GM18951 (cell line): ENCODE measurements at regions not wholly inside any gene's neighbourhood (a gene's known extent, or its start where the extent isn't known, plus 50 kb on each side); places are given as distances from the start of the nearest gene placed in this dataset.

Experiments used
- POLR2A ChIP-seq: IDR thresholded peaks from 4 replicates; pipeline ENCODE4 v1.6.1; 2011; ENCODE audit warnings: mild to moderate bottlenecking; ENCODE audit not compliant: insufficient read length, insufficient read depth; ENCODE audit errors: extremely low read depth
- in situ Hi-C: fragments of 300-500 bp; cut with MboI; formaldehyde crosslinking; loops from one replicate; pipeline ENCODE4 v1.12.0; 2022; ENCODE audit warnings: low sequenced_read_pairs, mixed read lengths, inconsistent platforms; ENCODE audit not compliant: unreplicated experiment

DNA sequence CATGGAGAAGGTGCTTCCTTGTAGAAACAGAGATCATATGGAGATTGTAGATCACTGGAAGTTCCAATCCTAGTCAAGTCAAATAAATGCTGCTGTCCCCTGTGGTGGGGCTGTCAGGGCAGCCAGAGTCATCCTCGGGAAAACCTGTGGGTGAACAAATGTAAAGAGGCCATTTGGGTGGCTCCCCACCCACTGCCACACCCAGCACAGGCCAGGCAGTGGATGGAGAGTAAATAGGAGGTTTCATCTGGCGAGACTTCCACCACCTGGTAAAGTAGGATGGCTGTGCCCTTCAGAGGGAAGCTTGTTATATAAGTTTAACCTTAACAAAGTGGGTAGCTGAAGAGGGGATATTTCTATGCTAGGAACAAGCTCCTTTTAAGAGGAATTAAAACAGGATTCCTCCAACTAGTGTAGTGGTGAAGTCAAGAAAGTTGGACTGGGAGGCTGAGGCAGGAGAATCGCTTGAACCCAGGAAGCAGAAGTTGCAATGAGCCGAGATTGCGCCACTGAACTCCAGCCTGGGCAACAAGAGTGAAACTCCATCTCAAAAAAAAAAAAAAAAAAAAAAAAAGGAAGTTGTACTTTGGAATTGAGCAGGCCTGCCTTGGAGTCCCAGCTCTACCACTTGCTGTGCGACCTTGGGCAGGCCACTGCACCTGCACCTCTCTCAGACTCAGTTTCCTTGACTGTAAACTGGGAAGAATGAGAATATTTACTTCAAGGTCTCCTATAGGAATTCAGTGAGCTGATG is 273.7 kb downstream of the PTTG2 start:
- no peak for TF ChIP-seq POLR2A
- in situ Hi-C loops, result no loop called here

DNA sequence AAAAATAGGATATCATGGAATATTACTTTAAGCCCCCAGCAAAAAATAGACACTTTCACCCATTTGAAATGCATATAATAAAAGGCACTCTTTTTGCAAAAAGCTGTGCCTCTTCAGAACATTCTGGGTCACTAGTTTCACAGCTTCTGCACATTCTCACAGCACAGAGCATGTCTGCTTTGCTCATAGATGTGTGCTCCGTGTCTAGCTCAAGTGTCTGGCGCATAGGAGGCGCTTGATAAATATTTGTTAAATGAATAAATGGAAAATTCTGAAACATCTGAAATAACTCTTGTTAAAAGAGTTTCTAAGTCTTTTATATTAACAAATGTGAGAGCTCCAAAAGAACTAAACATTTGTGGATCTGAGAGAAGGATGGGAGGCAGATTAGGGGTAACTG is 275.2 kb downstream of the PTTG2 start:
- TF ChIP-seq POLR2A, result no peak
- in situ Hi-C loops, result no loop called here

DNA sequence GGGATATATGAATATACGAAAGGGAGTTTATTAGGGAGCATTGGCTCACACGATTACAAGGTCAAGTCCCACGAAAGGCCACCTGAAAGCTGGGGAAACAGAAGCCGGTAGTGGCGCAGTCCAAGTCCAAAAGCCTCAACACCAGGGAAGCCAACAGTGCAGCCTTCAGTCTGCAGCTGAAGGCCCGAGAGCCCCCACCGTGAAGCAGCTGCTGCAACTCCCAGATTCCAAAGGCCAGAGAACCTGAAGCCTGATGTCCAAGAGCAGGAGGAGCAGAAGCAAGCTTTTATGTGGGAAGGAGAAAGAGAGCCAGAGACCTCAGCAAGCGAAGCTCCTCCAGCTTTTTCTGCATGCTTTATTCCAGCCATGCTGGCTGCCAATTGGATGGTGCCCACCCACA is 275.8 kb downstream of the PTTG2 start:
- in situ Hi-C loops, result no loop called here
- no peak for TF ChIP-seq POLR2A

DNA sequence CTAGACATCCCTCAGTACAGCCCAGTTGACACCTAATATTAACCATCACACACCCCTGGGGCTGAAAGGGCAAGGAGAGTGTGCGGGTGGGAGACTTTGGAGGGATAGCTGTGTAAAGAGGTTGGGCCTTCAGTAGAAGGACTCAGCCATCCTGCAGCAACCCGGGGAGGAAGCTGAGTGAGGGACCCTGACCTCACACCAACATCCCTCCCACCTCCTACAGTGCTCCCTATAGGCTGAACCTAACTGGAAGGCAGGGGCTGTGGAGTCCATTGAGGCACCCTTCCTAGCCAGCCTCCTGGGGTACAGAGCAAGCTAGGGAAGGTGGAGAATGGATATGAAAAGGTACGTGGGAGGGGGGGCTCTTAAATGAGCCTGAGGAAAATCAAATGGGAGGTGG is 276.3 kb downstream of the PTTG2 start:
- in situ Hi-C loops, result no loop called here
- no peak for TF ChIP-seq POLR2A

DNA sequence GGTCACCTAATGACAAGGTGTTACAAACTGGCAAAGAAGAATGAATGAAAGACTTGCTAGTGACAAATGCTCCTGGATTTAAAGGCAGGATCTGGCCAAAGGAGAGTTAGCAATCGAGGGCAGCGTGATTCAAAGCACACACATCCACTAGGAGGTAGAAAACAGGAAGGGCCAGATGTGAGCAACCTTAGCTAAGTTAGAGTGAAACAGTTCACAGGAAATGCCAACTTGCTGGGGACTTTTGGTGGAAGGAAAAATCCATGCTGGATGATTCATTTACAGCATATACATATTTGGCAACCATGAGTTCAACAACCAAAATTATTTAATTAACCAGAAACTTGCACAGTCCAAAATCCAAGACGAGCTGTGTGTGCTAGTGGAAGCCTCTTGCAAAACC is 276.9 kb downstream of the PTTG2 start:
- in situ Hi-C loops, result no loop called here
- TF ChIP-seq POLR2A, result no peak

DNA sequence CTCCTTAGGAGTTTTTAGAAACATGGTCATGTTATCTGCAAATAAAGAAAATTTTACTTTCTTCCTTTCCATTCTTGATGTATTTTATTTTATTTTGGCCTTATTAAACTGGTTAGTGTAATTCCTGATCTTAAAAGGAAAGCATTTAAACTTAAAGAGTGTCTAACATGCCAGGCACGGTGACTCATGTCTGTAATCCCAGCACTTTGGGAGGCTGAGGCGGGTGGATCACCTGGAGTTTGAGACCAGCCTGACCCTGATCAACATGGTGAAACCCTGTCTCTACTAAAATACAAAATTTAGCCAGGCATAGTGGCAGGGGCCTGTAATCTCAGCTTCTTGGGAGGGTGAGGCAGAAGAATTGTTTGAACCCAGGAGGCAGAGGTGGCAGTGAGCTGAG is 281.3 kb downstream of the PTTG2 start:
- TF ChIP-seq POLR2A, result no peak
- in situ Hi-C loops, result no loop called here

DNA sequence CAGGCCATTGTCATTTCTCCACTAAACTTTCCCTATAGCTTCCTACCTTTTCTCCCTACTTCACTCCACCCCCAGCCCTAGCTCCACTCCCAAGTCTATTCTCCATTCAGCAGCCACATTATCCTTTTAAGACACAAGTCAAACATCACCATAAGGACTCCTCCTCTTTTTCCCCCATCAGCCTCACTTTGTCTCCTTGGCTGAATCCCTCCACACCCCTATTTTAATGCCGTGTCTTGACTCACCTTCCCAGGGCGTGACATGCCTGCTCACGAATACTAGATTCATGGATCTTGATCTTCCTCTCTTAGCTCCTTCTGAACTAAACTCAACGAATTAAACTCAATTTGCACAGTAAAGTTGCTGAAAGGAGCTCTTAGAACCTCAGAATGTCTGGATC is 281.9 kb downstream of the PTTG2 start:
- TF ChIP-seq POLR2A, result no peak
- in situ Hi-C loops, result no loop called here

DNA sequence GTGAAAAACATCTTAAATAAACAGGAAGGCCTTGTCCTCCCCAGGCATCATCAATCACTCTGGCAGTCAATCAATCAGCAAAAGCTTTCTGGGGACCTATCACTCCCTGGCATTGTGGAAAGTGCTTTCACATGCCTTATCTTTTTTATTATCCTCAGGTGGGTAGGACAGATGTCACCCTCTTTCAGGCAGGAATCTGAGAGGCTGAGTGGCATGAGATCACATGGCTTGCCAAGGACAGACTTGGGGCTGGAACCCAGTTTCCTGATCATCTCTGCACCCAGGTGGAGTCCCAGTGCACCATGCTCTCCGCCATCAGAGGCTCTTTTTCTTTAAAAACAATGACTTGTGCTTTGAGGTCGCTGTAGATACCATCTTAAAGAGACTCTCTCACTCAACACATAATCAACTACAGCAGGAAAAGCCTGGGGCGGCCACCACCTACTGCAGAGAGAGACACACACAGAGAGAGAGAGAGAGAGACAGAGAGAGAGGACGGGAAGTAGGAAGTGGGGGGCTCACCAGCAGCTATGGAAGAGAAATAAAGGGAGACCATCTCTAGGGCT is 282.7 kb downstream of the PTTG2 start:
- no peak for TF ChIP-seq POLR2A
- in situ Hi-C loops, result no loop called here

DNA sequence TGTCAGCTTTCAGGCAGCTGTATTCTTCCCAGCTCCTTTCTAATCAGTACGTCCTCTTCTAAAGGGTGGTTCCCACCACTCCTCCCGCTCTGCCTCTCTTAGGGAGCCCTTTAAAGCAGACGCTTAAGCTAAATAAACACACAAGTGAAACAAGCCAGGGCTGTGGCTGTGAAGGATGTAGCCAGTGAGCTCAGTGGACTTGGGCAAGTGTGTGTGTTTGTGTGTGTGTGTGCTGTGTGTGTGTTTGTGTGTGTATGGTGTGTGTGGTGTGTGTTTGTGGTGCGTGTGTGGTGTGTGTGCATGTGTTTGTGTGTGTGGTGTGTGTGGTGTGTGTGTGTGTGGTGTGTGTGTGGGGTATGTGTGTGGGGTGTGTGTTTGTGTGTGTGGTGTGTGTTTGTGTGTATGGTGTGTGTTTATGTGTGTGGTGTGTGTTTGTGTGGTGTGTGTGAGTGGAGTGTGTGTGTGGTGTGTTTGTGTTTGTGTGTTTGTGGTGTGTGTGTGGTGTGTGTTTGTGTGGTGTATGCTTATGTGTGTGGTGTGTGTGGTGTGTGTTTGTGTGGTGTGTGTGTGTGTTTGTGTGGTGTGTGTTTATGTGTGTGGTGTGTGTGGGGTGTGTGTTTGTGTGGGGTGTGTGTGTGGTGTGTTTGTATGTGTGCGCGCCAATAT is 283.3 kb downstream of the PTTG2 start:
- TF ChIP-seq POLR2A, result no peak
- in situ Hi-C loops, result no loop called here

DNA sequence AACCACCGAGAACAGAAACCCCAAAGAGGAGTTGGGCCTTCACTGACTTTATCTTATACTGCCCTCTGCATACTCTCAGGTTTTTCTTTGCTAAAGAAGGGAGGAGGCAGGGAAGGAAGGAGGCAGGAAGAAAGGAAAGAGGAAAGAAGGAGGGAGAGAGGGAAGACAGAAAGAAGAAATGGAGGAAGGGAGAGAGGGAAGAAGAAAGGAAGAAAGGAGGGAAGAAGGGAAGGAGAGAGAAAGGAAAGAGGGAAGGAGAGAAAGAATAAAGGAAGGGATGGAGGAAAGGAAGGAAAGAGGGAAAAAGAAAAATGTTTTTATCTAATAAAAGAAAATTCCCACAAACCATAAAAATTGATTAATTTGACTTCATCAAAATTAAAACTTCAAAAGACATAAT is 294.6 kb downstream of the PTTG2 start:
- in situ Hi-C loops, result no loop called here
- no peak for TF ChIP-seq POLR2A

DNA sequence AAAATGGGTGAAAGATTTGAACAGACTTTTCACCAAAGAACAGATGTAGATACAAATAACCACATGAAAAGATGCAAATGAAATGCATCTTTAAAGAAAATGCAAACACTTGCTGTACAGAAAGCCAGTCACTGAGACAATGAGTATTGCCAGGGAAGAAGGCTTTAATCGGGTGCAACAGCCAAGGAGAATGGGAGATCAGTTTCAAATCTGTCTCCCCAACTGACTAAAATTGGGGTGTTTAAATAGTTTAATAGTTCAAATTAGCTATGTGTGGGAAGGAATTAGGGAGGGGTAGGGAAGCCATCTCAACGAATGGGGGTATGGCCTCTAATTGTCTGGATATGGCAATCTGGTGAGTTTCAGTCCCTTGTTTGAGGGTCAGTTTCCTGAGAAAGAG is 295.4 kb downstream of the PTTG2 start:
- TF ChIP-seq POLR2A, result no peak
- in situ Hi-C loops, result no loop called here

DNA sequence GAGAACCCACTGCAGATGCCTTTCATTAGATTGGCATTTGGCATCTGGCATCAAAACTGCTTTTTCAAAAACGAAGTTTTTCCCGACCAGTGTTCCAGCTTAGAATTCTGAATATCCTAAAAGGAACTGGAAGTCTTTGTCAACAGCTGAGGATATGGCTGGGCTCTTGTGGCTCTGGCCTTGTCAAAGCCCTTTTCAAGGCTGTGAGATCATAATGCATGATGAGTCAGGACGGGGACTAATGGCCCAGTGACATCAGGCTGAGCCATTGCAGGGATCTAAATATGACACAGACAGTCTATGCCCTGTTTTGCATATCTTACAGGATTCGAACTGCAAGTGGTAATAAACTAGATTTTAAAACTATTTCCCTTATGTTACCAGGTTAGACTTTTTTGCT is 306.4 kb downstream of the PTTG2 start:
- TF ChIP-seq POLR2A, result no peak
- in situ Hi-C loops, result no loop called here

DNA sequence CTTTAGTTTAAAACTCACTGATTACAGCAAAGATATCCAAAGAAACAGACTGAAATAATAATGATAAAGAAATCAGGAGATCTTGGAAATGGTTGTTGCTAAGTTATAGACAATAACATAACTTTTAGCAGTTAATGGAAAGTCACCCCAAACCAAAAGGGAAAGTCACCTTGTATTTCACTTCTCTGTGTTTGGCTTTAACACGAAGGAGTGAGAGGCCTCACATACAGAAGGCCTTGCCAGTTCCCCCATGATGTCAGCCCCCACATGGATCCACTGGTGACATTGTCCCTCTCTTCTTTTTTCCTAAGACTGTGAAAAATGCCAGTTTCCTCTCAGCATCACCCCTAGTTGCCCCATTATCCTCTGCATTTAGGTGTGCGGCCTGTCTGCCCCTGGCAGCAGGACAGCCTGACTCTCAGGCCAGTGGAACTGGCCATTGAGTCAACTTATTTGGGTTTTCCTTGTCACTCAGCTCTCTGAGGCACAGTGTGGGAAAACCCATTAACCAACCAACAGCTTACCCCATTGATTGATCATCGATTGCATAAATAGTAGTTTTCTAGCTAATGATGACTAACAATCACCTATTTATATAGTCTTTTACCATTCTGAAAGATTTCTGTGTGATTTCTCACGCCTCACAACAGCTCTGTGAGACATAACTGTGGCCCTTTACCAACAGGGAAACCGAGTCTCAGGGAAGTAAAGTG is 308.1 kb downstream of the PTTG2 start:
- in situ Hi-C loops, result no loop called here
- TF ChIP-seq POLR2A, result no peak
